HCT116 (cell line): ENCODE measurements at regions not wholly inside any gene's neighbourhood (a gene's known extent, or its start where the extent isn't known, plus 50 kb on each side); places are given as distances from the start of the nearest gene placed in this dataset.

Source experiments
- CEBPB ChIP-seq: IDR thresholded peaks from 2 replicates; pipeline ENCODE4 v1.6.1; 2012; ENCODE audit warnings: low read depth
- EZH2 ChIP-seq: fragments of 200-600 bp; sonication (generic); IDR thresholded peaks from 2 replicates; pipeline ENCODE4 v1.6.1; 2017; ENCODE audit warnings: antibody characterized with exemption, mixed run types
- EZH2phosphoT487 ChIP-seq: fragments of 200-600 bp; IDR thresholded peaks from 2 replicates; pipeline ENCODE4 v1.6.1; 2018; ENCODE audit warnings: antibody characterized with exemption, borderline replicate concordance
- MAX ChIP-seq: IDR thresholded peaks from 2 replicates; pipeline ENCODE4 v1.6.1; 2012
- POLR2A ChIP-seq: IDR thresholded peaks from 2 replicates; pipeline ENCODE4 v1.7.0; 2011; ENCODE audit warnings: borderline replicate concordance; ENCODE audit not compliant: insufficient read depth, insufficient read length; ENCODE audit errors: extremely low read depth
- POLR2AphosphoS5 ChIP-seq: IDR thresholded peaks from 2 replicates; pipeline ENCODE4 v1.6.1; 2011; ENCODE audit warnings: mild to moderate bottlenecking, low read depth, low read length, moderate library complexity
- RAD21 ChIP-seq: IDR thresholded peaks from 2 replicates; pipeline ENCODE4 v1.6.1; 2012; ENCODE audit warnings: low read depth, mild to moderate bottlenecking
- SIN3A ChIP-seq: IDR thresholded peaks from 2 replicates; pipeline ENCODE4 v1.6.1; 2012; ENCODE audit warnings: low read depth
- SP1 ChIP-seq: IDR thresholded peaks from 2 replicates; pipeline ENCODE4 v1.6.1; 2012; ENCODE audit warnings: low read depth
- ZNF274 ChIP-seq: fragments of 200-500 bp; sonication (Bioruptor generic); IDR thresholded peaks from 2 replicates; pipeline ENCODE4 v1.6.1; 2014; ENCODE audit warnings: mild to moderate bottlenecking, low read depth, low read length, inconsistent platforms
- TF ChIP-seq, protein P1 (sequence below), 3 experiments: fragments of 200-600 bp in 1 of 3; sonication (generic) in 1 of 3; IDR thresholded peaks in 2 of 3; conservative IDR thresholded peaks in 1 of 3; 2 replicates each; pipeline ENCODE4 v1.5.1; 2012 to 2017; ENCODE audit warnings: low read depth in 2 of 3, low read length in 2 of 3, antibody characterized with exemption in 1 of 3, borderline replicate concordance in 1 of 3, control low read depth in 1 of 3, mild to moderate bottlenecking in 1 of 3, mixed read lengths in 1 of 3, mixed run types in 1 of 3, moderate library complexity in 1 of 3; ENCODE audit not compliant: insufficient read depth in 1 of 3
- TF ChIP-seq, protein P2 (sequence below): IDR thresholded peaks from 2 replicates; pipeline ENCODE4 v1.6.1; 2011; ENCODE audit warnings: mild to moderate bottlenecking, low read length, moderate library complexity; ENCODE audit not compliant: insufficient replicate concordance; ENCODE audit errors: extremely low read depth

DNA sequence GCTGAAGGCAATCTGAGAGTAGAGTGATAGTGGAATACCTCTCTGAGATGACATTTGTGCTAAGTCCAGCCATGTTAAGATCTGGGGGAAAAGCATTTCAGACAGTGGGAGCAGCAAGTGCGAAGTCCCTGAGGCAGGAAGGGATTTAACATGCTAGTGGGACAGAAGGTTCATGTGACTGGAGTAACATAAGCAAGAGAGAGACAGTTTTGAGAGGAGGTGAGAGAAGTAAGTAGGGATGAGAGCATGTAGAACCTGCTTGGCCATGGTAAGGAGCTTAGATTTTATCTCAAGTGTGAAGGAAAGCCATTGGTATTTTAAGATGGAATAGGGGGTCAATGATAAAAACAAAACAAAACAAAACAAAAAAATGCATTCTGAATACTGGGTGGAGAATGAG lies 358.6 kb upstream of the KCNH8 start:
- TF ChIP-seq, protein P1, sequence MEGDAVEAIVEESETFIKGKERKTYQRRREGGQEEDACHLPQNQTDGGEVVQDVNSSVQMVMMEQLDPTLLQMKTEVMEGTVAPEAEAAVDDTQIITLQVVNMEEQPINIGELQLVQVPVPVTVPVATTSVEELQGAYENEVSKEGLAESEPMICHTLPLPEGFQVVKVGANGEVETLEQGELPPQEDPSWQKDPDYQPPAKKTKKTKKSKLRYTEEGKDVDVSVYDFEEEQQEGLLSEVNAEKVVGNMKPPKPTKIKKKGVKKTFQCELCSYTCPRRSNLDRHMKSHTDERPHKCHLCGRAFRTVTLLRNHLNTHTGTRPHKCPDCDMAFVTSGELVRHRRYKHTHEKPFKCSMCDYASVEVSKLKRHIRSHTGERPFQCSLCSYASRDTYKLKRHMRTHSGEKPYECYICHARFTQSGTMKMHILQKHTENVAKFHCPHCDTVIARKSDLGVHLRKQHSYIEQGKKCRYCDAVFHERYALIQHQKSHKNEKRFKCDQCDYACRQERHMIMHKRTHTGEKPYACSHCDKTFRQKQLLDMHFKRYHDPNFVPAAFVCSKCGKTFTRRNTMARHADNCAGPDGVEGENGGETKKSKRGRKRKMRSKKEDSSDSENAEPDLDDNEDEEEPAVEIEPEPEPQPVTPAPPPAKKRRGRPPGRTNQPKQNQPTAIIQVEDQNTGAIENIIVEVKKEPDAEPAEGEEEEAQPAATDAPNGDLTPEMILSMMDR (IDR thresholded peaks at IDR 0.05 in 2 of 3, conservative IDR thresholded peaks at IDR 0.05 in 1 of 3; ENCODE audit: borderline replicate concordance in 1 of 3, insufficient read depth in 1 of 3, low read depth in 2 of 3, low read length in 2 of 3) = no peak
- TF ChIP-seq, protein P2, sequence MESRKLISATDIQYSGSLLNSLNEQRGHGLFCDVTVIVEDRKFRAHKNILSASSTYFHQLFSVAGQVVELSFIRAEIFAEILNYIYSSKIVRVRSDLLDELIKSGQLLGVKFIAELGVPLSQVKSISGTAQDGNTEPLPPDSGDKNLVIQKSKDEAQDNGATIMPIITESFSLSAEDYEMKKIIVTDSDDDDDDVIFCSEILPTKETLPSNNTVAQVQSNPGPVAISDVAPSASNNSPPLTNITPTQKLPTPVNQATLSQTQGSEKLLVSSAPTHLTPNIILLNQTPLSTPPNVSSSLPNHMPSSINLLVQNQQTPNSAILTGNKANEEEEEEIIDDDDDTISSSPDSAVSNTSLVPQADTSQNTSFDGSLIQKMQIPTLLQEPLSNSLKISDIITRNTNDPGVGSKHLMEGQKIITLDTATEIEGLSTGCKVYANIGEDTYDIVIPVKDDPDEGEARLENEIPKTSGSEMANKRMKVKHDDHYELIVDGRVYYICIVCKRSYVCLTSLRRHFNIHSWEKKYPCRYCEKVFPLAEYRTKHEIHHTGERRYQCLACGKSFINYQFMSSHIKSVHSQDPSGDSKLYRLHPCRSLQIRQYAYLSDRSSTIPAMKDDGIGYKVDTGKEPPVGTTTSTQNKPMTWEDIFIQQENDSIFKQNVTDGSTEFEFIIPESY = no peak
- no peak for TF ChIP-seq SIN3A
- no peak for TF ChIP-seq POLR2A
- TF ChIP-seq POLR2AphosphoS5 = no peak
- no peak for TF ChIP-seq EZH2
- TF ChIP-seq CEBPB = no peak
- TF ChIP-seq MAX = no peak
- TF ChIP-seq EZH2phosphoT487 = no peak
- no peak for TF ChIP-seq SP1
- no peak for TF ChIP-seq ZNF274
- no peak for TF ChIP-seq RAD21
